BLaER1 treated with 17β-estradiol and CSF1 and Interleukin-3, amounts not matched to agents 10 nM and 100 nM (cell line): ENCODE measurements at regions not wholly inside any gene's neighbourhood (a gene's known extent, or its start where the extent isn't known, plus 50 kb on each side); places are given as distances from the start of the nearest gene placed in this dataset.

Experiments
- H3K27ac ChIP-seq, 11 experiments: shearing (Covaris generic); formaldehyde crosslinking; 2 replicates each; pipeline ENCODE4 v1.8.1; 2022
- H3K27me3 ChIP-seq, 11 experiments: shearing (Covaris generic); formaldehyde crosslinking; 2 replicates each; pipeline ENCODE4 v1.8.1; 2022
- H3K36me3 ChIP-seq, 11 experiments: shearing (Covaris generic); formaldehyde crosslinking; 2 replicates each; pipeline ENCODE4 v1.8.1; 2022
- H3K4me1 ChIP-seq, 10 experiments: shearing (Covaris generic); formaldehyde crosslinking; 2 replicates each; pipeline ENCODE4 v1.8.1; 2022
- H3K4me2 ChIP-seq, 11 experiments: shearing (Covaris generic); formaldehyde crosslinking; 2 replicates each; pipeline ENCODE4 v1.8.1; 2022
- H3K4me3 ChIP-seq, 10 experiments: shearing (Covaris generic); formaldehyde crosslinking; 2 replicates each; pipeline ENCODE4 v1.8.1; 2022
- H3K9ac ChIP-seq, 11 experiments: shearing (Covaris generic); formaldehyde crosslinking; 2 replicates each; pipeline ENCODE4 v1.8.1; 2022
- H3K9me3 ChIP-seq, 11 experiments: shearing (Covaris generic); formaldehyde crosslinking; replicated peaks in 1 of 11; 2 replicates each; pipeline ENCODE4 v1.8.1; 2022
- H4K20me1 ChIP-seq, 11 experiments: shearing (Covaris generic); formaldehyde crosslinking; 2 replicates each; pipeline ENCODE4 v1.8.1; 2022
- Cebpa-rat ChIP-seq, 11 experiments: shearing (Covaris generic); IDR thresholded peaks; 2 replicates each; pipeline ENCODE4 v1.8.1; 2022

DNA sequence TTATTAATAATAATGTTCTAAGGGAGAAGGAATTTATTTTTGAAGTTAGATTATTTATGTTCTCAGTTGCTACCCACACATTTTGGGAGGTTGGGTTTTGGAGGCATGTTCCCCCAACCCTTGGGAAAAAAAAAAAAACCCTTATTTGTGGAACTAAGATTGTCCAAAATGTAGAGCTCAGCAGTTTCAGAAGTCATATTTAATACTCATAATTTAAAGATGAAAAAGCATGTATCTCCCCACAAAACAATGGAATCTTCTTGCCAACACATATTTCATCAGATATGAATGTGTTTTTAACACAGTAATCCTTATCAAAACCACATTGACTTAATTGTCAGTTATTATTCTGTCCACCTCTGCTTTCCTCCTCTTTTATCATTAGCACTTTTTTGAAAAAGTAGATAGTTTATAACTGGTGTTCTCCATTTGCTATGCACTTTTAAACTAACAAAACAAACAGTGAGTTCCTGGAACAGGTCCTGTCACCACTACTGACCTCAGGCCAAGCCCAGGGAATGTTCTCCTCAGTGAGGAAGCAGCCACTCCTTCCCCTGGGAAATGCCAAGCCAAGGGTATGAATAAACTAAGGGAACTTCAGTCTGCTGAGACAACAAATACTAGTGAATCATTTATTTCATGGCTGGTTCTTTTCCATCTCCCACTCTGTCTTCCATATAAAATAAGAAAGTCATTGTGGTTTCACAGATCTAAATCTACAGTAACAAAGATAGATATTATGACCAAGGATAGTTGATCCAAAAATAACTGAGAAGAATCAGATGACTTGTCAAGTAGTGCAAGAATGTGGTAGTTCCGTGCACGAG is 414.4 kb upstream of the ALCAM start:
- Histone ChIP-seq H3K27me3 (no peaks in the 10 kb centered on the region), H3K27ac (peak overlapping the region in 1 of 11 experiments; percentile 27; a peak in 2 of 22 replicates), H3K36me3 (no peaks in the 10 kb centered on the region), H3K4me1 (peaks cover 0 to 18% (median 0%) of the 10 kb centered on the region in 10 experiments; a peak in 7 of 20 replicates), H3K4me2 (peak overlapping the region in 3 of 11 experiments; percentile 20 to 79 (median 59); a peak in 4 of 22 replicates), H3K4me3 (no peak overlapping the region), H4K20me1 (no peaks in the 10 kb centered on the region), H3K9me3 (peaks cover 0 to 6% (median 2%) of the 10 kb centered on the region in 11 experiments; a peak in 4 of 22 replicates), H3K9ac (no peak overlapping the region)
- TF ChIP-seq Cebpa-rat (IDR thresholded peaks at IDR 0.05): no peak

DNA sequence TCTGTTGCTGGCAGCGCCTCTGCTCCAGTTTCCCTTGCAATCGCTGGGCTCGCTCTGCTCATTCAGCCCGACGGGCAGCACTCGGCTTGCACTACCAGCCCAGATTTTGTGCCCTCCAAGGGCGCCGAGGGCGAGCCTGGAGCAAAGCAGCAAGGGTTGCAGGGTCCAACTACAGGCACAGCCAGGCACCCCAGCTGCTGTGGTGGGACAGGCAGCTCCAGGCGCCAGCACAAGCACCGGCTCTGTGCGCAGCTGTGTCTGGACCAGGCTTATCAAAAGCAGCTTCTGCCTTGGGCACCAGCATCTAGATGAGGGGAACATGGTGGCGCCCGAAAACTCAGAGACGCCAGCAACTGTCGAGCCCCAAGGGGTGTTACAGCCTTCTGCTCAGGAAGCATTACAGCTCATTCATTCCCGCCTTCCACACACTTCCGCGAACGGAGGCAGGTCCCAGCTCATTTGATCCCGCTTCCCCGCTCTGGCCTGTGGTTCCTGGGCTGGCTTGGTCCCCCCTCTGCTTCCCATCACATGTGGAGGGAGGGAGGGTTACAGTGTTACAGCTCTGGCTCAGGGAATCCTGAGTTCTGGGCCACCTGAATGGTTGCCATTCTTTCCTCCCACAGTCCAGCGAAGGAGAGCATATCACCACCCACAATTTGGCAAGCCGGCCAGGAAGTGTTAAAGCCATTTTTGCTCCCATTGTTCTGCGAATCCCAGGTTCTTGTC is 409.9 kb upstream of the ALCAM start:
- Histone ChIP-seq H3K9ac (no peak overlapping the region), H4K20me1 (no peaks in the 10 kb centered on the region), H3K9me3 (no peaks in the 10 kb centered on the region; a peak in 1 of 22 replicates), H3K27ac (no peak overlapping the region), H3K27me3 (no peaks in the 10 kb centered on the region), H3K4me2 (no peak overlapping the region), H3K36me3 (no peaks in the 10 kb centered on the region), H3K4me1 (peaks cover 0 to 17% (median 0%) of the 10 kb centered on the region in 10 experiments; a peak in 7 of 20 replicates), H3K4me3 (no peak overlapping the region)
- TF ChIP-seq Cebpa-rat (IDR thresholded peaks at IDR 0.05): no peak

DNA sequence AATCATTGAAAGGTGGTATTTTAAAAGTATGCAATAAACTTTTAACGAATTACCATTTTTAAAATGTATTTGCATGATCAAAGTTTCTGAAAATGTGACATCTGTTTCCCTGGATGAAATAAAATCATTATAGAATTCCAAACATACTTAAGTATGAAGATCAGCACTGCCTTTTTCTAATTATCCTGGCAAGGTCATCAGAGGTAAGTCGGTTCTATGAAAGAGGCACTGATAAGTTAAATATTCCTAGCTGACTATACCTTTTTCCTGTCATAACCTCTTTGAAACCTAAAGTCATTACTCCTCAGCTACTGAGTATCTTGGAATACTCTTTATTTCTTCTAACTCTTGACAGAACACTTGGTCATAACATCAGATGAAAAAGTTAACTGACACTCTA is 406.1 kb upstream of the ALCAM start:
- no peaks in the 10 kb centered on the region; a peak in 1 of 22 replicates for H3K9me3 ChIP-seq
- H3K4me2 ChIP-seq: no peak overlapping the region
- no peak overlapping the region for H3K9ac ChIP-seq
- H3K4me1 ChIP-seq: no peaks in the 10 kb centered on the region
- no peak overlapping the region for H3K27ac ChIP-seq
- no peaks in the 10 kb centered on the region for H3K27me3 ChIP-seq
- TF ChIP-seq Cebpa-rat (IDR thresholded peaks at IDR 0.05): no peak
- H3K36me3 ChIP-seq: no peaks in the 10 kb centered on the region
- H4K20me1 ChIP-seq: no peaks in the 10 kb centered on the region
- H3K4me3 ChIP-seq: no peak overlapping the region

DNA sequence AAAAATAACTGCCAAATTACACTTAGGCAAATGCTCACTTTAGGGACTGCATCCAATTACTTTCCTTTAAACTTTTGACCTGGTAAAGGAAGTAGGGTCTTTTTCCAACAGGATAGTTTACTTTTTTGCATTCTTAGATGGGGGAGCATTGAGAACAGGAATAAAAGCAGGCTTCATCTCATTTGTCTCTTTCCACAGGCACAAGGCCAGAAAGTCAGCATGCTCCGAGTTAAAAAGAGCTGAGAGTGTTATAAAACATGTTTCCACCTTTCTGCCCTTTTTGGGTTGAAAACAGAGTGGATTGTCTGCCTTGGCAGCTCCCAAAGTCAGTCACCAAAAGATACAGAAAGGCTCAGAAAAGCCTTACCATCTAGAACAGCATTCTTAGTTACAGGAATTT is 404.9 kb upstream of the ALCAM start:
- no peak overlapping the region for H3K27ac ChIP-seq
- H3K9ac ChIP-seq: no peak overlapping the region
- no peaks in the 10 kb centered on the region for H4K20me1 ChIP-seq
- no peaks in the 10 kb centered on the region for H3K36me3 ChIP-seq
- no peak overlapping the region for H3K4me2 ChIP-seq
- H3K4me3 ChIP-seq: no peak overlapping the region
- no peaks in the 10 kb centered on the region for H3K4me1 ChIP-seq
- no peaks in the 10 kb centered on the region; a peak in 1 of 22 replicates for H3K9me3 ChIP-seq
- TF ChIP-seq Cebpa-rat (IDR thresholded peaks at IDR 0.05): no peak
- H3K27me3 ChIP-seq: no peaks in the 10 kb centered on the region

DNA sequence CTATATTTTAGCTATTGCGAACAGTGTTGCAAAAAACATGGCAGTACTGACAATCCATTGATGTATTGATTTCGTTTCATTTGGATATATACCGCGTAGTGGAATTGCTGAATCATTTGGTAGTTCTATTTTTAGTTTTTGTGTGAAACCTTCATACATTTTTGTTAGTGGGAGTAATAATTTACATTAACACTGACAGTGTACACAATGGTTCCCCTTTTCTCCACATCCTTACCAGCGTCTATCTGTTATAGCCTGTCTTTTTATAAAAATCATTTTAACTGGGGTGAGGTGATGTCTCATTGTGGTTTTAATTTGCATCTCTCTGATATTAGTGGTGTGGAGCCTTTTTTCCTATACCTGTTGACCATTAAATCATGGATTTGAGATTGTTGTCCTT is 392.4 kb upstream of the ALCAM start:
- no peaks in the 10 kb centered on the region for H4K20me1 ChIP-seq
- no peak for TF ChIP-seq Cebpa-rat (IDR thresholded peaks at IDR 0.05)
- no peaks in the 10 kb centered on the region for H3K9me3 ChIP-seq
- no peak overlapping the region for H3K27ac ChIP-seq
- no peaks in the 10 kb centered on the region for H3K27me3 ChIP-seq
- no peaks in the 10 kb centered on the region for H3K36me3 ChIP-seq
- H3K4me3 ChIP-seq: no peak overlapping the region
- H3K4me2 ChIP-seq: no peak overlapping the region
- no peak overlapping the region for H3K9ac ChIP-seq
- no peaks in the 10 kb centered on the region for H3K4me1 ChIP-seq

DNA sequence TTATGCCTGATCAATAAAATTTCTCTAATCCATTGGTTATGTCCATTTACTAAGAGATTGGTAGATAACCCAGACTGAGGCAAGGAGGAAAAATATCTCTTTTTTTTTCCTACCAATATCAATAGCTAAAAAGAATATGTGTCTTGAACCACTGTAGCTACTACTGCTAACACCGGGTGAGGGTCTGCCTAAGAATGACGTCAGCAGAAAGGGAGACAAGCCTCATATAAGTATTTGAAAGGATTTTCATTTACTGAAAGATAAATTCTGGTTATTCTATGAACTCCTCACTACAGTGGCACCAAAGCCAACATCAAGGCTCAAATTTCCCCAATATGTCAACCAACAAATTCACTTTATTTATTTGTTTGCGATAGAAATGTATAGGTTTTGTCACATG is 389.0 kb upstream of the ALCAM start:
- Histone ChIP-seq H3K4me1 (no peaks in the 10 kb centered on the region), H3K9me3 (no peaks in the 10 kb centered on the region), H3K27me3 (no peaks in the 10 kb centered on the region), H3K4me3 (no peak overlapping the region), H4K20me1 (no peaks in the 10 kb centered on the region), H3K9ac (no peak overlapping the region), H3K4me2 (no peak overlapping the region), H3K27ac (no peak overlapping the region), H3K36me3 (no peaks in the 10 kb centered on the region)
- TF ChIP-seq Cebpa-rat (IDR thresholded peaks at IDR 0.05): no peak

DNA sequence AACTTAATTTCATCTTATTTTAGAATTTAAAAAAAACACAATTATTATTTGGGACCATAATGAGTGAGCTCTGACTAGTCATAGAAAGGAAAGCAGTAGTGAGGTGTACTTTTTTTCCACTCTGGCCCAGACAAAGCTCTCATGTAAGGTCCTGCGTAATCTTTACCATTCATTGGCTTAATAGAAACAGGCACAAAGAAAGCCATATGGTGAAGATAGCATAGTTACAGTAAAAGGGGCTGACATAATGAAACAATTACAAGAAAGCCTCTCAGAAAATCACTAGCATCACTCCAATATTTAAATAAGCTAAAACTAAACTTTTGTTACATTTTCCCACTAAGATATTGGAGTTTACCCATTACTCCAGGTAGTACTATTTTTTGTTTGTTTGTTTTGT is 384.6 kb upstream of the ALCAM start:
- TF ChIP-seq Cebpa-rat (IDR thresholded peaks at IDR 0.05): no peak
- Histone ChIP-seq H3K4me1 (no peaks in the 10 kb centered on the region), H3K4me2 (no peak overlapping the region), H3K27ac (no peak overlapping the region), H3K27me3 (no peaks in the 10 kb centered on the region), H3K36me3 (no peaks in the 10 kb centered on the region), H4K20me1 (no peaks in the 10 kb centered on the region), H3K9me3 (no peaks in the 10 kb centered on the region), H3K4me3 (no peak overlapping the region), H3K9ac (no peak overlapping the region)

DNA sequence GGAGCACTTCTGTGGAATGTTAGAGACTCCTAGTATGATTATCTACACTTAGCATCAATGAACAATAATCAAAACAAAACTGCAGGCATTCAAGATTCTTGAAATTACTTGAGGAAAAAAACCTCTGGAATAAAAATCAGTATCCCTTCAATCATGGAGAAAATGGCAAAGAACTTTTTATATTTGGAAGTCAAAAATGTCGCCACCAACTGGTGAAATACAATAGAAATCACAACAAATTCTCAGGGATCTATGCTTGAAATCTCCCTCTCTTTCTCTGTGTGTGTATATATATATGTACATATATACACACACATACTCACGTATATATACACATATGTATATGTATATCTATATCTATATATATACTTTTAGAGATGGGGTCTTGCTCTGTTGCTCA is 378.9 kb upstream of the ALCAM start:
- Histone ChIP-seq H3K27me3 (no peaks in the 10 kb centered on the region), H3K36me3 (no peaks in the 10 kb centered on the region), H3K9me3 (no peaks in the 10 kb centered on the region), H3K9ac (no peak overlapping the region), H3K4me1 (no peaks in the 10 kb centered on the region), H3K4me3 (no peak overlapping the region), H3K4me2 (no peak overlapping the region), H3K27ac (no peak overlapping the region), H4K20me1 (no peaks in the 10 kb centered on the region)
- no peak for TF ChIP-seq Cebpa-rat (IDR thresholded peaks at IDR 0.05)

DNA sequence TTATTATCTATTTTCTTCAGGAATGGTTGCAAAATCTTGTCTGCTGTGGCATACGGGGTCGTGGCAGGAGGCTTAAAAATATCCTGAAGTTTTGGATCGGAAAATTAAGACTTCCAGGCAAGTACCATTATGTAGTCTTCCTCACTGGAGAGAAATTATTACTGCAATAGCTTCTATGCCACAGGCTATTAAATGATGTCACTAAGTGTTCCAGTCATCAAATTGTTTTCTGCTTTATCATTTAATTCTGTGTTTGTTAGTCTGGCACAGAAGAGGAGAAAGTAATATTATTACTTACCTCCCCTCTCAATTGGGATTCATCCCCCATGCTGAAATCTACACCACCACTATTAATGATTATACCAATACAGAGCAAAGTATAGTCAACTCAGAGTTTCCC is 378.2 kb upstream of the ALCAM start:
- H3K9me3 ChIP-seq: no peaks in the 10 kb centered on the region
- H3K4me3 ChIP-seq: no peak overlapping the region
- no peaks in the 10 kb centered on the region for H3K36me3 ChIP-seq
- H3K9ac ChIP-seq: no peak overlapping the region
- H3K4me1 ChIP-seq: no peaks in the 10 kb centered on the region
- H3K27me3 ChIP-seq: no peaks in the 10 kb centered on the region
- H3K4me2 ChIP-seq: no peak overlapping the region
- TF ChIP-seq Cebpa-rat (IDR thresholded peaks at IDR 0.05): no peak
- H4K20me1 ChIP-seq: no peaks in the 10 kb centered on the region
- no peak overlapping the region for H3K27ac ChIP-seq

DNA sequence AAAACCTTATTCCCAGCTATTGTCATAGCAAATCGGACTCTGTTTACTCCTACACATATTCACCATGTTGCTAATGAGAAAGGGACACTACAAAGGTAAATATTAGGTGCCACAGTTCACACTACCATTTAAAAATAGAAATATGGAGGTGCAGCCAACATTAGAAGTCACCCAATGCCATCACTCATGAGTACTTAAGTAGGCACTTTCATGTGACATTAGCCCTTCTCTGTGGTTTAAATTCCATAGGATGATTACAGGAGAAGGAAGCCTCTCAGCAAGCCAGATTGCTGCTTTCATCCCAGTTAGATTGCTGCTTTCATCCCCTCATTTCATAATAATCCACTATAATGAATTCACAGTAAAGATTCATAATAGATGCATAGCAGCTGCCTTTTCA is 376.8 kb upstream of the ALCAM start:
- TF ChIP-seq Cebpa-rat (IDR thresholded peaks at IDR 0.05): no peak

More for the DNA sequence above, 376.8 kb upstream of the ALCAM start:
- Histone ChIP-seq H3K4me1 (no peaks in the 10 kb centered on the region), H3K4me2 (no peak overlapping the region), H3K27me3 (no peaks in the 10 kb centered on the region), H3K36me3 (no peaks in the 10 kb centered on the region), H3K9me3 (no peaks in the 10 kb centered on the region), H4K20me1 (no peaks in the 10 kb centered on the region), H3K4me3 (no peak overlapping the region), H3K9ac (no peak overlapping the region), H3K27ac (no peak overlapping the region)
